H1 (cell line): ENCODE measurements at regions not wholly inside any gene's neighbourhood (a gene's known extent, or its start where the extent isn't known, plus 50 kb on each side); places are given as distances from the start of the nearest gene placed in this dataset.

Experiments
- CTCF ChIA-PET: fragments of 300-600 bp; sonication (Branson Sonifier 250); formaldehyde crosslinking; loops from one replicate; lab custom pipeline; 2021; ENCODE audit not compliant: partially characterized antibody; lab: Charles Lee
- POLR2A ChIA-PET: fragments of 300-600 bp; sonication (Branson Sonifier 250); formaldehyde crosslinking; loops from one replicate; lab custom pipeline; 2021; ENCODE audit warnings: inconsistent platforms; ENCODE audit not compliant: partially characterized antibody; lab: Charles Lee
- DNase-seq, 2 experiments: peaks; one replicate each; pipeline versions ENCODE4 v3.0.0 to v3.0.0-alpha.2; 2010 to 2022; ENCODE audit warnings: low spot score in 2 of 2, low read depth in 1 of 2, mixed read lengths in 1 of 2
- FAIRE-seq: peaks from 2 replicates; lab custom pipeline; 2011; peaks lifted over from hg19 to GRCh38; lab: Jason Lieb, UNC
- H2AFZ ChIP-seq: 2 replicates; pipeline ENCODE4 v1.8.1; 2012; ENCODE audit warnings: low read length, inconsistent platforms
- H2AK5ac ChIP-seq: 2 replicates; pipeline ENCODE4 v1.6.1; 2013; ENCODE audit warnings: low read depth, low read length
- H2BK120ac ChIP-seq: replicated peaks from 2 replicates; pipeline ENCODE3; 2013; ENCODE audit warnings: low read depth, low read length, inconsistent platforms
- H2BK12ac ChIP-seq: 2 replicates; pipeline ENCODE4 v1.6.1; 2013; ENCODE audit warnings: low read depth, low read length
- H2BK15ac ChIP-seq: 2 replicates; pipeline ENCODE4 v1.6.1; 2013; ENCODE audit warnings: low read length
- H2BK20ac ChIP-seq: 2 replicates; pipeline ENCODE4 v1.6.1; 2013; ENCODE audit warnings: low read length
- H2BK5ac ChIP-seq: 2 replicates; pipeline ENCODE4 v1.6.1; 2013; ENCODE audit warnings: low read depth, low read length
- H3K14ac ChIP-seq: 2 replicates; pipeline ENCODE4 v1.6.1; 2013; ENCODE audit warnings: inconsistent platforms; ENCODE audit not compliant: insufficient read length
- H3K18ac ChIP-seq: 2 replicates; pipeline ENCODE4 v1.6.1; 2013; ENCODE audit warnings: low read length; ENCODE audit errors: extremely low read depth
- H3K23ac ChIP-seq: 2 replicates; pipeline ENCODE4 v1.6.1; 2013; ENCODE audit warnings: inconsistent platforms; ENCODE audit not compliant: insufficient read length
- H3K23me2 ChIP-seq: 2 replicates; pipeline ENCODE4 v1.6.1; 2013; ENCODE audit warnings: low read depth, low read length
- H3K27ac ChIP-seq: 2 replicates; pipeline ENCODE4 v1.6.1; 2011; ENCODE audit warnings: low read depth, low read length, inconsistent platforms
- H3K27me3 ChIP-seq, 4 experiments: replicated peaks in 1 of 4; 1 replicate in 1 of 4; 2 replicates in 3 of 4; pipeline versions ENCODE4 v1.6.1 to v1.8.1; 2011 to 2013; ENCODE audit warnings: low read length in 3 of 4, mild to moderate bottlenecking in 3 of 4, inconsistent platforms in 2 of 4, mixed read lengths in 2 of 4, moderate library complexity in 1 of 4; ENCODE audit not compliant: control insufficient read depth in 3 of 4, insufficient read depth in 3 of 4; ENCODE audit errors: extremely low read depth in 1 of 4
- H3K36me3 ChIP-seq, 4 experiments: 2 replicates each; pipeline versions ENCODE4 v1.6.1 to v1.8.1; 2011 to 2013; ENCODE audit warnings: mild to moderate bottlenecking in 4 of 4, low read length in 3 of 4, moderate library complexity in 2 of 4, control low read depth in 1 of 4, inconsistent platforms in 1 of 4; ENCODE audit not compliant: insufficient read depth in 4 of 4, control insufficient read depth in 2 of 4
- H3K4ac ChIP-seq: replicated peaks from 2 replicates; pipeline ENCODE3; 2013; ENCODE audit warnings: low read length, low read depth, mixed read lengths, inconsistent platforms; ENCODE audit not compliant: insufficient read length
- H3K4me1 ChIP-seq, 4 experiments: replicated peaks in 1 of 4; 1 replicate in 1 of 4; 2 replicates in 3 of 4; pipeline versions ENCODE4 v1.6.1 to v1.8.1; 2011 to 2013; ENCODE audit warnings: low read length in 3 of 4, inconsistent platforms in 2 of 4, mixed read lengths in 1 of 4; ENCODE audit not compliant: insufficient read depth in 4 of 4, control insufficient read depth in 3 of 4
- H3K4me2 ChIP-seq, 2 experiments: 2 replicates each; pipeline versions ENCODE4 v1.6.1 to v1.8.1; 2011 to 2013; ENCODE audit warnings: low read depth in 2 of 2, low read length in 2 of 2, control low read depth in 1 of 2, inconsistent platforms in 1 of 2, mild to moderate bottlenecking in 1 of 2; ENCODE audit not compliant: insufficient read depth in 1 of 2
- H3K4me3 ChIP-seq, 4 experiments: fragments of 200-600, 300-600 bp in 1 of 4; sonication (generic), shearing (Covaris generic), sonication (Bioruptor Twin) in 1 of 4; 2 replicates each; pipeline versions ENCODE4 v1.5.1 to v1.8.1; 2011 to 2016; ENCODE audit warnings: low read length in 4 of 4, low read depth in 3 of 4, control low read depth in 2 of 4, inconsistent platforms in 2 of 4, mild to moderate bottlenecking in 2 of 4, mixed read lengths in 1 of 4, moderate library complexity in 1 of 4; ENCODE audit not compliant: insufficient read depth in 2 of 4; ENCODE audit errors: extremely low read depth in 1 of 4
- H3K56ac ChIP-seq: replicated peaks from 2 replicates; pipeline ENCODE3; 2013; ENCODE audit warnings: low read depth, mild to moderate bottlenecking, mixed read lengths, low read length, inconsistent platforms; ENCODE audit not compliant: insufficient read length
- H3K79me1 ChIP-seq: 2 replicates; pipeline ENCODE4 v1.6.1; 2013; ENCODE audit warnings: low read depth, low read length, control low read depth
- H3K79me2 ChIP-seq, 2 experiments: 2 replicates each; pipeline versions ENCODE4 v1.6.1 to v1.8.1; 2012 to 2013; ENCODE audit warnings: low read length in 2 of 2, mild to moderate bottlenecking in 2 of 2, inconsistent platforms in 1 of 2; ENCODE audit not compliant: insufficient read depth in 2 of 2, control insufficient read depth in 1 of 2
- H3K9ac ChIP-seq, 4 experiments: replicated peaks in 1 of 4; 1 replicate in 1 of 4; 2 replicates in 3 of 4; pipeline versions ENCODE4 v1.6.1 to v1.8.1; 2011 to 2013; ENCODE audit warnings: low read depth in 3 of 4, low read length in 3 of 4, control low read depth in 2 of 4, mild to moderate bottlenecking in 2 of 4, moderate library complexity in 2 of 4, inconsistent platforms in 1 of 4; ENCODE audit errors: extremely low read depth in 1 of 4
- H3K9me3 ChIP-seq, 2 experiments: 2 replicates each; pipeline versions ENCODE4 v1.6.1 to v1.8.1; 2012 to 2013; ENCODE audit warnings: mild to moderate bottlenecking in 2 of 2, moderate library complexity in 2 of 2, control low read depth in 1 of 2, inconsistent platforms in 1 of 2, low read depth in 1 of 2, low read length in 1 of 2, mixed read lengths in 1 of 2; ENCODE audit not compliant: insufficient read depth in 2 of 2
- H4K20me1 ChIP-seq, 2 experiments: replicated peaks in 1 of 2; 2 replicates each; pipeline versions ENCODE3 to v1.8.1; 2011 to 2013; ENCODE audit warnings: inconsistent platforms in 2 of 2, low read length in 2 of 2, mild to moderate bottlenecking in 1 of 2; ENCODE audit not compliant: insufficient read depth in 2 of 2, control insufficient read depth in 1 of 2
- H4K5ac ChIP-seq: 2 replicates; pipeline ENCODE4 v1.6.1; 2013; ENCODE audit warnings: low read length, low read depth, mixed read lengths, inconsistent platforms; ENCODE audit not compliant: insufficient read length
- H4K8ac ChIP-seq: 2 replicates; pipeline ENCODE4 v1.8.0; 2013; ENCODE audit warnings: mild to moderate bottlenecking, moderate library complexity, low read length, inconsistent platforms; ENCODE audit not compliant: insufficient read depth; ENCODE audit errors: extremely low read depth
- H4K91ac ChIP-seq: replicated peaks from 2 replicates; pipeline ENCODE3; 2013; ENCODE audit warnings: low read length, mixed read lengths, inconsistent platforms; ENCODE audit not compliant: insufficient read length
- WGBS, 2 experiments: shearing (Covaris generic) in 1 of 2; methylation state at CpG; one replicate each; pipeline versions ENCODE4 v1.1.6 to v1.1.7; 2013 to 2015; ENCODE audit warnings: low lambda C conversion rate in 2 of 2, mixed read lengths in 2 of 2, inconsistent platforms in 1 of 2, low coverage in 1 of 2, missing lambda C conversion rate in 1 of 2; ENCODE audit not compliant: insufficient replicate concordance in 2 of 2, insufficient coverage in 1 of 2, insufficient read length in 1 of 2; ENCODE audit errors: extremely low coverage in 1 of 2, missing lambda C conversion rate in 1 of 2; 5-methylcytosine and 5-hydroxymethylcytosine counted together

DNA sequence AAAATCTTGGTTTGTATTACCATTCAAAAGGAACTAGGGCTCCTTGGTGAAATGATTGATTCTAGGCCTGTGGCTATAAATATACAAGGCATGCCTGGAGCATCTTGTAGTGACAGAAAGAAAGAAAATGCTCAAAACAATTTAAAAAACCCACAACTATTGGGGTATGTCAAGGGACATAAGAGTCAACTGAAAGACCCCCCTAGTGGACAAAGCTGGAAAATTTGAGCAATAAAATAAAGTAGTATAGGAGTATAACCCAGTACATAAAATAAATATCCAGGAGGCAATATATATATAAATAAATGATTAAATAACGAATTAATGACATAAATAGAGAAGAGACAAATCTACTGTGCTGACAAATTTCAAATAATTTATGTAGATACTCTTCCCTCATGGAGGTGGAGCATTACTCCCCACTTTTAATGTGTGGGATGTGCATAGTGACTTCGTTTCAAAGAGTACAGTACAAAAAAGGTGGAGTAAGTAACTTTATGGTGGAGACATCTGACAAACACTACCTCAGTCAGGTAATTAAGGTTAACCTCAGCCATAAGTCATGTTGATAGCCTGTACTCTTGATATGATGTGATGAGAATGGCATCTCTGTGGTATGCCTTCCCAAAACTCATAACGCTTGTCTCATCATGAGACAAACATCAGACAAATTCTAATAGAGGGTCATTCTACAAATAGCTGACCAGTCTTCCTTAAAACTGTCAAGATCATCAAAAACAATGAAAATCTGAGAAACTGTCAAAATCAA is 185.0 kb upstream of the GLRA2 start:
- Histone ChIP-seq H2BK12ac (no peak overlapping the region), H4K8ac (no peak overlapping the region), H3K79me2 (no peaks in the 10 kb centered on the region), H3K14ac (no peak overlapping the region), H3K23ac (no peak overlapping the region), H3K4me1 (no peaks in the 10 kb centered on the region), H3K23me2 (no peaks in the 10 kb centered on the region), H2BK120ac (no peak overlapping the region), H3K18ac (no peak overlapping the region), H3K36me3 (no peaks in the 10 kb centered on the region), H3K27me3 (no peaks in the 10 kb centered on the region), H3K79me1 (no peaks in the 10 kb centered on the region), H4K5ac (no peak overlapping the region), H3K4ac (no peak overlapping the region), H2BK5ac (no peak overlapping the region), H2BK20ac (no peak overlapping the region), H3K56ac (no peak overlapping the region), H3K9ac (no peak overlapping the region), H2BK15ac (no peak overlapping the region), H3K27ac (no peak overlapping the region), H4K20me1 (no peaks in the 10 kb centered on the region), H2AFZ (no peak overlapping the region), H3K4me2 (no peak overlapping the region), H2AK5ac (no peak overlapping the region), H3K4me3 (no peak overlapping the region), H4K91ac (no peak overlapping the region), H3K9me3 (no peaks in the 10 kb centered on the region)
- 85% methylated on average over 3 of the region's 3 CpGs; no CpG with 5 or more reads in 1 of the 2 experiments for WGBS, 2 experiments
- DNase-seq, result no peak
- no peak for FAIRE-seq
- POLR2A ChIA-PET, result no interaction called here
- CTCF ChIA-PET, result interaction anchor here (1.5 kb wide), 1 partner anchor 18 kb away, joined by 6 read pairs; no protein-coding TSS in a partner anchor
